ENCODE measurements at regions not wholly inside any gene's neighbourhood (a gene's known extent, or its start where the extent isn't known, plus 50 kb on each side); places are given as distances from the start of the nearest gene placed in this dataset.

GRCh38 chr18:34061226-34061625 is 163.5 kb downstream of the NOL4 start:
- no peak for TF ChIP-seq CTCF (IDR thresholded peaks at IDR 0.05)
- TF ChIP-seq POLR2A (IDR thresholded peaks at IDR 0.05) = no peak
